MV-4-11 (cell line): ENCODE measurements at regions not wholly inside any gene's neighbourhood (a gene's known extent, or its start where the extent isn't known, plus 50 kb on each side); places are given as distances from the start of the nearest gene placed in this dataset.
"Not testable (repeated sequence)": the region's sequence is repeated elsewhere in the genome, so short reads cannot be mapped to it uniquely, and the experiment has no call there.

Experiments used
- DNase-seq: peaks from one replicate; lab custom pipeline; 2025; lab: John Stamatoyannopoulos, UW

DNA sequence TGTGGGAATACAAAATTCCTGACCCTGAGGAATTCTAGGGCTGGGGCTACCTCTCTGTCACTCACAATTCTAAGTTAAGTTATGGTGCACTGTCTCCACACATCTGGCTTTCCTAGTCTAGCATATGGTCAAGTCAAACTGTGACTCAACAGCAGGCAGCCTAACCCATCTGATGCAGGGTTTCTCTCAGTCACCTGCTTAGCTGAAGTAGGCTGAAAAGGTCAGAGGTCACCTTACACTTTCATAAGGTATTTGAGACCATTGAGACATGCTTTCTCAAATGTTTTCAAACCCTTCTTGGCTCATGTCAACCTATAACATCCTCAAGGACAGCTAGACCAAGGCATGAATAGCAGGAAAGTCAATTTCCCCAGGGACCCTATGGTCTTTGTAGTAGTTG, 196.5 kb upstream of the STK26 start:
- no peak for DNase-seq

DNA sequence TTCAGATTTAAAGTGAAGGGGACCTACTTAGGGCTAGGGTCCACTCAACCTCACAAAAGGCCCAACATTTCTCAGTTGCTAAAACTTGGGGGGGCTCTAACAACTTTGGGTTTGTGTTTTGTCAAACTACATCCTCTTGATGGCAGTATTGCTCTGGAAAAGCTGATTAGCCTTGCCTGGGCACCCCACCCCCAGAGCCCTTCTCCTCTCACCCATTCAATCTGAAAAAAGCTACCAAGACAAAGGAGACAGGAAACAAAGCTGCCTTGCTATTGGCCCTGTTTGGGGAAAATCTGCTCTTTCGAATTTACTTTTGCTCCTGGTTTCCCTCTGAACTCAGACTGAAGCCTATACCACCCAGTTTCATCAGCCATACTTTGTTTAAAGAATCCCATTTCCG, 195.2 kb upstream of the STK26 start:
- DNase-seq = peak; percentile 36

DNA sequence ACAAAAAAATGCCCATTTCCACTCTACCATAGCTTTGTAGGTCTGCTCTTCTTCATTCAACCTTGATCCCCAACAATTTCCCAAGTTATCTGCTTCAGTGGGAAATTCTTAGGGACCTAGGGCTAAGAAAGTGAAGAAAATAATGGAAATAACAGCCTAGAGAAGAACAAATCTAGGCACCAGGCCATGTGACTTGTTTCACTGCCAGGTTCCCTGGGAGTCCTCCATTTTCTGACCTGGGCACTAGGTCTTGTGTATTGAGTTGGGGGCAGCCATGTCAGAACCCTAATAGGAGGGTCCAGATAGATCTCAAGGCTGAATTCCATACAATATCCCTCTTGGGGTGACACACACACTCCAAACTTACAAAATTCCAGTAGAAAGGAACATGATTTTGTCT, 194.6 kb upstream of the STK26 start:
- no peak for DNase-seq

DNA sequence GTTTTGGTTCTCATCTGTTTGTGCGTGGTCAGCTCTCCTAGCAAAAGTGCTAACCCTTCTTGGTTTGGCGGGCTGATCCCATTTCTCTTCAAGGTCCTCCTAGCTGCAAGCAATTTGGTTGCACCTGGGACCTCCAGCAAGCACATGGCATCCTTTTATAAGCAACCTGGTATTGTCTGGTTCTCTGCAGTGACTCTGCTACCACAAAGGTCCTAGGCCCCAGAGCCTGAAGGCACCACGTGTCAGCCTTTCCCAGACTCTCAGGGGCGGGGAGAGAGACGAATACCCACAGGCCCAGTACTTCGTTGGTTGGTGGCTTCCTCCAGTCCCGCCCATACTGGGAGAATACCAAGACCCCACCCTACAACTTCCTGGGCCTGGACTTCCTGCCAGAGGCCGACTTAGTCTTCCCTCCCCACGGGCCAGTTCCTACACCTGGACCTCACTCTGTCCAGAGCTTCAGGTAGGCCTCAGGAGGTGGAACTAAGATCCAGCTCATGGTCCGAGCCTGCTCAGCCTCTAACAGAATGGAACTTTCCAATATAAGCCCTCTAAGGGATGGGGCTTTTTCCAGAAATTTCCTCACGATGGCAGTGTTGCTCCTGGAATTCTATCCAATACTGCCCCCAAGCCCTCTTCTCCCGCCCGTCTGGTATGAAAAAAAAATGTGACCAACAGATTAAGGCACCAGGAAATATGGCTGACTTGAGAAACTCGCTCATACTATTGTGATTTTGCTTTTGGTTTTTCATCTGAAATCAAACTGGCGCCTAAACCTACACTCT, 192.5 kb upstream of the STK26 start:
- DNase-seq = peak; percentile 91

DNA sequence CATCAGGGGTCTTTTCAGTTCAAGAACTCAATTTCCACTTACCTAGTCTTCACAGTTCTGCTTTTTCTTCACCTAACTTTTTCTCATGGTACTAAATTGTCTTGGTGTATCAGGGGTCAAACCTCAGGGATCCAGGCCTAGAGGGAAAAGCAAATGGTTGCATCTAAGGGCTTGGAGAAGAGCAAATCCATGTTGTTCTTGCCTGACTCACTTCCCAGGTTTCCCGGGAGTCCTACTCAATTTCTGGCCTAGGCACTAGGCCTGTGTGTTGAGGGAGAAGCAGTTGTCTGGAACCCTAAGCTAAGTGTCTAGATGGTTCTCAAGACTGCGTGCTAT, 191.9 kb upstream of the STK26 start:
- no peak for DNase-seq

DNA sequence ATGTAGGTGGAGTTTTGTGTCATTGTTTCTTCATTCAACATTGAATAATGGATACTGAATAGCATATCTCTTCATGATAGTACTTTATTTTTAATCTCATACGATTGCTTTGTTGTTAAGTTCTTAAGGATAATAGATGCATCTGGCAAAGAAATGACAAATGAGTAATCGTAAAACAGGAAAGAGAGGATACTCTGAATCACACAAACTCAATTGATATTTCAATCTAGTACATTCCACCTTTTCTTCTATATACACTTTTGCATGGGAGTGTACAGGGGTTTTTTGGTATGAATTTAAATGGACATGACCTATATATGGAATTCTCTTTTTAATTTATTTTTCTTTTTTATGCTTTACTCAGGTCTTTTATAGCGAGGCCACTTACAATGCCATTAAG, 186.9 kb upstream of the STK26 start:
- DNase-seq = no peak

DNA sequence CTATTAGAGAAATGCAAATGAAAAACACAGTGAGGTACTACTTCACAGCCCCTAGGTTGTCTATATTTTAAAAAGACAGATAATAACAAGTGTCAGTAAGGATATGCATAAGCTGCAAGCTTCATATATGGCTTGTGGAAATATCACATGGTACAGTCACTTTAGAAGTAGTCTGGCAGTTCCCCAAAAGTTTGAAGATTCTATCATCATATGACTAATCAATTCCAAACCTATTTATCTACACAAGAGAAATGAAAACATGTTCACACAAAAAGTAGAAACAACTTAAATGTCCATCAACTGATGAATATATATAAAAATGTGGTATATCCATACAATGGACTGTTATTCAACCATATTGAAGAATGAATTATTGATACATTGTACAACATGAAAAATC, 185.8 kb upstream of the STK26 start:
- no peak for DNase-seq

DNA sequence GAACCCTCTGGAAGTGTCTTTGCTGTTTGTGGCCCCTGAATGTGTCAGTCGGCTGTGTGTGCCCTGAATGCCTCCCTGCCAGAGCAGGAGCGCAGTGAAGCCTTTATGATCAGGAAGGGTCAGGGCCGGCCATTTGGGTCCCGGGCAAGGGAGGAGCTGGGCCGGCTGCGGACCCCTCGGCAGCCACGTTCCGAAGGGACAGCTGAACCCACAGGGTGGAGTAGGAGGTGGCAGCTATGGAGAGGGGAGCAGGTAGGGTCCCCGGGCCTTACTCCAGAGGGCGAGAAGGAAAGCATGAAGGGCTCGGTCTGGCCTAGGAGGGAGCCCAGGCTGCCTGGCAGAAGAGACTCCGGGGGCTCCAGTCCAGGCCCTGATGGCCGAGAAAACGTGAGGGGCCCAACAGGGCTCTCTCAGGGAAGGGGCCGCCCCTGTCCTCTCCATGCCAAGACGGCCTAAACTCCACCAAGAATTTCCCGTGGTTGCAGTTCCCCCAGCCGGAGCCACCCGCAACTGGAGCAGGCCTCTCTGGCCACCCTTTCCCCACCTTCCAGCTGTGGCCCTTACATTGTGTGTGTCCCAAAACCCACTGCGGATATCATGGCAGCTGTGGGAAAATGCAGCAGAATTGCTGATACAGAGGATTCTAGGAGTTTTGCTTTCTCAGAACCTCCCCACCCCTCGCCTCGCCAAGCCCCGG, 182.2 kb upstream of the STK26 start:
- no peak for DNase-seq

DNA sequence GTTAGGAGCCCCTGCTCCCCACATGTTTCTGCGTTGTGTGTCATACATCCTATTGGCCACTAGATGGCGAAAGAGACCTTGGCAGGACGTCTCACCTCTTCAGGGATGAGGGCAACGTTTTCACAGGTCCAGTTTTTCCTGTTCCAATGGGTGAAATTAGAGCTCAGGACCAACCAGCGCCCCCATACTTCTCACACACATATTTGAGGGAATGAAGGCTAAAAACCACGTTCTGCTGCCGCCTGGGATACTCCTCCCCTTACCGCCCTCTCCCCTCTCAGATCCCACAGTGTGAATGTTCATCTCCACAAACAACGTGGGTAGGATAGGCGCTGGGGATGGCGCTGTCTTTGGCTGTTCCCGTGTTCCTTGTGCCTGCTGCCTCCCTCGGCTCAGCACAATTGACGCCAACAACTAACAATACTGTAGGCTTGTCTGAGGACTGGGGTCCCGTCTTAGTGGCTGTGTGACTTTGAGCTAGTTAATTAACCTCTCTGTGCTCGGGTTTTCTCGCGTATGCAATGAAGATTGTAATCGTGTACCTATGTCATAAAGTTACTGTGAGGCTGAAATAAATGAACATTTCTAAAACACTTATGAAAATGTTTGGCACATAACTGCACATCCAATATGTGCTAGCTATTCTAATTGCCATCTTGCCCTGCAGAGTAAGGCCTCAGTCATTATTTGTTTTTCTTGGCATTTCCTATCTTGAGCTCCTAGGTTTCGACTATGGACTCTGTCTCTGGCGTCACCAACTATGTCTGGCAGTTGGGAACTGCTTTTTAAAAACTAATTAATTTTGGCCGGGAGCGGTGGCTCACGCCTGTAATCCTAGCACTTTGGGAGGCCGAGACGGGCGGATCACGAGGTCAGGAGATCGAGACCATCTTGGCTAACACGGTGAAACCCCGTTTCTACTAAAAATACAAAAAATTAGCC, 181.3 kb upstream of the STK26 start:
- peak; percentile 1 for DNase-seq

DNA sequence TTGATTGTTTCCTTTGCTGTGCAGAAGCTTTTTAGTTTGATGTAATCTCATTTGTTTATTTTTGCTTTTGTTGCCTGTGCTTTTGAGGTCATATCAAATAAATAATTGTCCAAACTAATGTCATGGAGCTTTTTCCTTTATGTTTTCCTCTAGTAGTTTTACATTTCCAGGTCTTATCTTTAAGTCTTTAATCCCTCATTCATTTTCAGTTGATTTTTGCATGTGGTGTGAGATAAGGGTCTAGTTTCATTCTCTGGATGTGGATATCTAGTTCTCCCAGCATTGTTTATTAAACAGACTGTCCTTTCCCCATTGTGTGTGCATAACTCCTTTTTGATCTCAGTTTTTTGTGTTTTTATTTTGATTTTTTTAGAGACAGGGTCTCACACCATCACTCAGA, 179.1 kb upstream of the STK26 start:
- no peak for DNase-seq

DNA sequence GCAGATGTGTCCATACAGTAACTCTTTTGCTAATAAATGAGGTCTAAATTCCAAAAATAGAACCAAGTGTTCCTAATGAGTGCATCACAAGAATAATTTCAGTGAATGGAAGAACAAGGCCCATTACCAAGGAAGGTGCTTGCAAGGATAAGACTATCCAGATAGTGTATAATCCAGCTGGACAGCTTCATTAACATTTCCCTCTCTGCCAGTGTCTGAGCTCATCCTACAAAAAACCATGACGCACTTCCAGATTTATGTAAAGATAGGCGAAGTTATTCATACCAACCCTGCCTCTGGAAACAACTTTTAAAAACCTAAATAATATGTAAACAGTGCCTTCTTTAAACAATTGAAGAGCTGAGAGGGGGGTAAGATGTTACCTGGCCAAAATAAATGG, 177.9 kb upstream of the STK26 start:
- no peak for DNase-seq

DNA sequence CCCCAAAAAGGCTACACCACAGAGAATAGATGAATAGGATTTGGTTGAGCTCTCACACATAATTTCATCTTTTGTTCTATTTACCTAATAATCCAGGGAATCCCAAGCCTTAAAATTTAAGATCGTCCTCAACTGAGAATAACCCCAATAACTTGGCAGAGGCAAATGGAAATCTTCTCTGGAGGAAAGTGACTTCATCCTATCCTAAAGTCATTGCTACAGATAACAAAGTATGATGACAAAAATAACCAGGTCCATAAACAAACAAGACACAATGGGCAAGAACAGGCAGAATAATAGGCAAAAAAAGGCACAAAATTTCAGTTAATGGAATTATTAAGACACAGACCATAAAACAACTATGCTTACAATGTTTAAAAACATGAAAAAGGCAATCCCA, 177.3 kb upstream of the STK26 start:
- no peak for DNase-seq

DNA sequence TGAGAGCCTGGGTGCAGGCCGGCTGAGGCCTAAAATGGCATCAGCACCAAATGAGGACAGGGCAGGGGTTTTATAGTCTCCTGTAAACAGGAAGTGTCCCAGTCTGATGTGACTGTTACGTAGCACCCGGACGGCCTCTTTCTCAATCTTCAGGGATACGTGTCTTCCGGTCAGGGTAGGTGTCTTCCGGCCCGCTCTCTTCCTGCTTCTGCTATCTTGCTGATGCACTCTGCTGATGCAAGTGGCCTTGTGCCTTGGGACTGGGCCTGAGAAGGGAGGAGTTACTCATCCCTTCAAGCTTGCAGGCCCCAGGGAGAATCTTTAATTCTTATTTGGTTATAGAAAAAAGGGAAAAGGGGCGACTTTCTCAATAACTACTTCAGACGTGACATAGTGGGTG, 172.1 kb upstream of the STK26 start:
- DNase-seq = peak; percentile 6

DNA sequence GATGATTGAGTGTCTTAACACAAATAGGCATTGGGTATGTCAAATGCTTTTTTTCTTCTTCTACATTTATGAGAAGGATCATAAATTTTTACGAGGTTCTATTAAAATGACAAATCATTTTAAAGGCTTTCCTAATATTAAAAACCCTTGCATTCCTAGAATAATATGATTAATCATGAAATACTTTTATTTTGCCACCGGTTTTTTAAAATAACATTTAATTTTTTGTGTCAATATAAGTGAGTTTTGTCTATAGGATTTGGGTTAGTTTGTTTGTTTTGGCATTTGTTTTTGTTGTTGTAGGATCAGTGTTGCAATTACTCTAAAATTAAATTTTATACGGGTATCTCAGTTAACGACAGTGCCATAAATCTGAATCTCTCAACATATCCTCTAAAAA, 169.7 kb upstream of the STK26 start:
- DNase-seq = no peak

DNA sequence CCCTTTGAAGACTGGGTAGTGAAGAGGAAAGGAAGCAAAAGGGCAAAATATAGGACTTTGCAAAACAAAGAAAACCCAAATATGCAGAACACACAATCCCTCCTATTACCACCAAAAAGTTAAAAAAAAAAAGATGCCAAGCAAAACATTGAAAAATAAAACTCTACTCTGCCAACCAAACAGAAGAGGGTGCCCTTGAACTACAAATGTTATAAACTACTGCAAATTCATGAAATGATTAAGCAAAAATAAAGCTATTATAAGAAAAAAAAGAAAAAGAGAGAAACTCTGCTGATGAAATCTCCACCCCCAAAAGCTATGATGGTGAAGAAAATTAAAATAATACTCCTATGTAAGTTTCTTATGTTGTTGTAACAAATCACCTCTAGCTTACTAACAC, 168.5 kb upstream of the STK26 start:
- DNase-seq = no peak

DNA sequence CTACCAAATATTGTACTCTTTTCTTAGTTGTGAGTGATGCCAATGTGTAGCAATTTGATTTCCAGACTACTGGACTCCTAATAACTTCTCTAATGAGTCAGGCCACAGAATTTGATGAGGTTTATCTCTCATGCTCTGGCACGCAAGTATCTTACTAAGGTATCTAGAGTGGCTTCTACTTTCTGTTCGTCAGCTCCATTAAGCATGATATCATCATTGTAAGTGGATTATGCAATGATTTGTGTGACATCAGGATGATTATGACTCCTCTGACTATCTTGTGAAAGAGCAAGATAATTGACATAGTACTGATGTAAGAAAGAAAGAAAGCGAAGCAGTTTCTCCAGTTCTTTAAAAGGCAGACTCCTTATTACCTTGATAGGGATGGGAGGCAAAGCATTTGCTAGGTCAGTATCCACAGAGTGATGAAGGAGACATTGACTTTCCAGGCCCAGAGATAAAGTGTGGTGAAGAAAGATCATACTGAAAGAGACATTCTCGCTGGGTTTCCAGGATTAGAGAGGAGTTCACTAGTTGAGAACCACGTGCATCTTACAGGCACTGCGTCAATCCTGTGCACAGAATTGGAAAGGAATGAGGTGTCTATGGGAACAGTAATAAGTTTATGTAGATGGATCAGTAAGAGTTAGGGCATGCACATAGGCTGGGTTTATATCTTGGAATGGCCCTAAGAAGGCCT, 161.9 kb upstream of the STK26 start:
- no peak for DNase-seq

DNA sequence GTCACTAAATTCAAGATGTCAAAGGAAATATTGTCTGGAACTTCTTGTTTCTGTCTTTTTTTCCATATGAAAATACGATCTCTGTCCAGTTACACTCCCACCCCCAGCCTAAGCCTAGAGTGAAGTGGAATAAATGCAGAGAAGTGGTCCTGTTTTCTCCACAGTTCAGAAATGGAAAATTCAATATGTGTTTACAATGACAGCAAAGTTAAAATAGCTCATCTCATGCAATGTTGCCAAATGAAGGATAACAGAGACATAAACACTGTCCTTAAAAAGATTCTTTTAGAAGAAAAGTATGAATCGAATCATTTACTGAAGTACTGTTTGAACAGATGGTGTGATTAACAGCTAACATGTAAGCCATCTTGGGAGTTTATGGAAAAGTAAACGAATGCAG, 160.8 kb upstream of the STK26 start:
- DNase-seq = no peak

DNA sequence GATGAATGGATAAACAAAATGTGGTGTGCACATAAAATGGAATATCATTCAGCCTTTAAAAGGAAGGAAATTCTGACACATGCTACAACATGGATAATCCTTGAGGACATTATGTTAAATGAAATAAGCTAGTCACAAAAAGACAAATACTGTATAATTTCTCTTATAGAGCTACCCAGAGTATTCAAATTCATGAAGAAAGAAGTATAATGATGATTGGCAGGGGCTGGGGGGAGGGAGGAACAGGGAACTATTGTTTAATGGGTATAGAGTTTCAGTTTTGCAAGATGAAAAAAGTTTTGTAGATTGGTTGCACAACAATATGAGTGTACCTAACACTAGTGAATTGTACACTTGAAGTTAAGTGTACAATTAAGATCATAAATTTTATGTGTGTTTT, 153.9 kb upstream of the STK26 start:
- DNase-seq = peak; percentile 16

DNA sequence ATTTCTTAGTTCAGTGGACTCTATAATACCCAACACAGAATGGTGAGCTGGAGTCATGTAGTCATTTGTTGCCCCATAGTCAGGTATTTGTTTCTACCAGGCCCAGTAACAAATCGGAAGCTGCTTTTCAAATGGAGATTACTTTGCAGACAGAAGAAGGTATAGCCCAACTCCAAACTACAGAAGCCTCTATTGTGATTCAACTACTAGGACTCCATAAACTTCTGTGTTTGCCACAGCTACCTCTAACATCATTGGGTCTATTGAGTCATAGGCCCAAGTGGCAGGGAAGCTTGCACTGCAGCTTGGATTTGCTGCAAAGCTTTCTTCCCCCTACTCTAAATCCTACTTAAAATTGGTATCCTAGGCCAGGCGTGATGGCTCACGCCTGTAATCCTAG, 148.8 kb upstream of the STK26 start:
- no peak for DNase-seq

DNA sequence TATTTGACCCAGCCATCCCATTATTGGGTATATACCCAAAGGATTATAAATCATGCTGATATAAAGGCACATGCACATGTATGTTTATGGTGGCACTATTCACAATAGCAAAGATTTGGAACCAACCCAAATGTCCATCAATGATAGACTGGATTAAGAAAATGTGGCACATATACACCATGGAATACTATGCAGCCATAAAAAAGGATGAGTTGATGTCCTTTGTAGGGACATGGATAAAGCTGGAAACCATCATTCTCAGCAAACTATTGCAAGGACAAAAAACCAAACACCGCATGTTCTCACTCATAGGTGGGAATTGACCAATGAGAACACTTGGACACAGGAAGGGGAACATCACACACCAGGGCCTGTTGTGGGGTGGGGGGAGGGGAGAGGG, 147.3 kb upstream of the STK26 start:
- not testable (repeated sequence) for DNase-seq

DNA sequence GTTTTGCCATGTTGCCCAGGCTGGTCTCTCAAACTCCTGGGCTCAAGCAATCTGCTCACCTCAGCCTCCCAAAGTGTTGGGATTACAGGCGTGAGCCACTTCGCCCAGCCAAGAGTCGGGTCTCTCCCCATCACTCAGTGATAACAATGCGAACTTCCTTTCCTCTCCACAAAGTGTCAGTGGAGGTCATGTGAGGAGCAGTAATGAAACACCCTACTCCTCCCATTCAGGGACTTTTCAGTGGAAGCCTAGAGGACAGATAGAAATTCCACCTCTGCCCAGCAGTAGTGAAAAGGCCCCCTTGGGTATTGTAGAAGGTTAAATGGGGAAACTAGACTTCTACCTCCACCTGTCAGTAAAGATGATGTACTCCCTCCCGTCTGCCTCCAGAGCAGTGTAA, 141.9 kb upstream of the STK26 start:
- DNase-seq = no peak

DNA sequence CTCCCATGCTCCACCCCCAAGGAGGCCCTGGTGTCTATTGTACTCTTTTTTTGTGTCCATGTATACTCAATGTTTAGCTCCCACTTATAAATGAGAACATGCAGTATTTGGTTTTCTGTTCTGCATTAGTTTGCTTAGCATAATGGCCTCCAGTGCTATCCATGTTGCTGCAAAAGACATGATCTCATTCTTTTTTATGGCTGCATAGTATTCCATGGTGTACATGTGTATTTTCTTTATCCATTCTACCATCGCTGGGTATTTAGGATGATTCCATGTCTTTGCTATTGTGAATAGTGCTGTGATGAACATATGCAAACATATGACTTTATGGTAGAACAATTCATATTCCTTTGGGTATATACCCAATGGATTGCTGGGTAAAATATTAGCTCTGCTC, 138.1 kb upstream of the STK26 start:
- not testable (repeated sequence) for DNase-seq
